ENCODE measurements at regions not wholly inside any gene's neighbourhood (a gene's known extent, or its start where the extent isn't known, plus 50 kb on each side); places are given as distances from the start of the nearest gene placed in this dataset.

DNA sequence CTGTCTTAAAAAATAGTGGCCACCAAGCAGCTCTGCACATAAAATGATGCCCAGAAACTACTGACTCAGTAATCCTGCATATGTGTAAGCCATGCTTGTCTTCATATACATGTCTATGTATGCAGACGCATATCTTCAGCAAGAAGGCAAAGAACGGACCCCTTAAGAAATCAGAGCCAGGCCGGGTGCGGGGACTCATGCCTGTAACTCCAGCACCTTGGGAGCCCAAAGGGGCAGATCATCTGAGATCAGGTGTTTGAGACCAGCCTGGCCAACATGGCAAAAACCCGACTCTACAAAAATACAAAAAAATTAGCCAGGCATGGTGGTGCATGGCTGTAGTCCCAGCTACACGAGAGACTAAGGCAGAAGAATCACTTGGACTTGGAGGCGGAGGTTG lies 295.0 kb downstream of the TCERG1L start:
- TF ChIP-seq, protein P1, sequence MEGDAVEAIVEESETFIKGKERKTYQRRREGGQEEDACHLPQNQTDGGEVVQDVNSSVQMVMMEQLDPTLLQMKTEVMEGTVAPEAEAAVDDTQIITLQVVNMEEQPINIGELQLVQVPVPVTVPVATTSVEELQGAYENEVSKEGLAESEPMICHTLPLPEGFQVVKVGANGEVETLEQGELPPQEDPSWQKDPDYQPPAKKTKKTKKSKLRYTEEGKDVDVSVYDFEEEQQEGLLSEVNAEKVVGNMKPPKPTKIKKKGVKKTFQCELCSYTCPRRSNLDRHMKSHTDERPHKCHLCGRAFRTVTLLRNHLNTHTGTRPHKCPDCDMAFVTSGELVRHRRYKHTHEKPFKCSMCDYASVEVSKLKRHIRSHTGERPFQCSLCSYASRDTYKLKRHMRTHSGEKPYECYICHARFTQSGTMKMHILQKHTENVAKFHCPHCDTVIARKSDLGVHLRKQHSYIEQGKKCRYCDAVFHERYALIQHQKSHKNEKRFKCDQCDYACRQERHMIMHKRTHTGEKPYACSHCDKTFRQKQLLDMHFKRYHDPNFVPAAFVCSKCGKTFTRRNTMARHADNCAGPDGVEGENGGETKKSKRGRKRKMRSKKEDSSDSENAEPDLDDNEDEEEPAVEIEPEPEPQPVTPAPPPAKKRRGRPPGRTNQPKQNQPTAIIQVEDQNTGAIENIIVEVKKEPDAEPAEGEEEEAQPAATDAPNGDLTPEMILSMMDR (IDR thresholded peaks at IDR 0.05) = no peak
- TF ChIP-seq SIN3A (IDR thresholded peaks at IDR 0.05; ENCODE audit: borderline replicate concordance, insufficient read depth, low read depth, low read length) = no peak
- TF ChIP-seq POLR2AphosphoS5 (IDR thresholded peaks at IDR 0.05; ENCODE audit: low read depth, low read length) = no peak
